Keratinocyte (primary cell): ENCODE measurements at regions not wholly inside any gene's neighbourhood (a gene's known extent, or its start where the extent isn't known, plus 50 kb on each side); places are given as distances from the start of the nearest gene placed in this dataset.

Source experiments
- DNase-seq: peaks from one replicate; pipeline ENCODE4 v3.0.0-alpha.2; 2011; ENCODE audit warnings: low read depth, missing footprints, low spot score
- FAIRE-seq: peaks from 2 replicates; lab custom pipeline; 2011; peaks lifted over from hg19 to GRCh38; lab: Jason Lieb, UNC
- H2AFZ ChIP-seq: 2 replicates; pipeline ENCODE4 v1.6.0; 2012; ENCODE audit warnings: low read length, control low read depth, inconsistent platforms; ENCODE audit not compliant: control insufficient read depth
- H3K27ac ChIP-seq: 2 replicates; pipeline ENCODE4 v1.5.1; 2011; ENCODE audit warnings: low read length; ENCODE audit not compliant: control insufficient read depth, insufficient read depth
- H3K27me3 ChIP-seq: 3 replicates; pipeline ENCODE4 v1.6.0; 2011; ENCODE audit warnings: low read length; ENCODE audit not compliant: control insufficient read depth, insufficient read depth; ENCODE audit errors: extremely low read depth
- H3K36me3 ChIP-seq, 2 experiments: 2 replicates in 1 of 2; 3 replicates in 1 of 2; pipeline ENCODE4 v1.5.1; 2011; ENCODE audit warnings: low read length in 2 of 2, mild to moderate bottlenecking in 1 of 2; ENCODE audit not compliant: control insufficient read depth in 2 of 2, insufficient read depth in 2 of 2; ENCODE audit errors: extremely low read depth in 1 of 2
- H3K4me1 ChIP-seq: 3 replicates; pipeline ENCODE4 v1.5.1; 2011; ENCODE audit warnings: low read length; ENCODE audit not compliant: control insufficient read depth, insufficient read depth; ENCODE audit errors: extremely low read depth
- H3K4me2 ChIP-seq: 3 replicates; pipeline ENCODE4 v1.6.0; 2011; ENCODE audit warnings: low read depth, low read length; ENCODE audit not compliant: control insufficient read depth, insufficient read depth; ENCODE audit errors: extremely low read depth
- H3K4me3 ChIP-seq, 3 experiments: fragments of 200-600 bp in 1 of 3; sonication (generic) in 1 of 3; 2 replicates in 2 of 3; 3 replicates in 1 of 3; pipeline ENCODE4 v1.5.1; 2011 to 2016; ENCODE audit warnings: low read length in 3 of 3, mild to moderate bottlenecking in 3 of 3, control low read depth in 2 of 3, inconsistent platforms in 1 of 3, low read depth in 1 of 3, mixed read lengths in 1 of 3, mixed run types in 1 of 3, moderate library complexity in 1 of 3; ENCODE audit not compliant: control insufficient read depth in 2 of 3, insufficient read depth in 2 of 3; ENCODE audit errors: extremely low read depth in 1 of 3
- H3K79me2 ChIP-seq: 2 replicates; pipeline ENCODE4 v1.6.0; 2012; ENCODE audit warnings: low read length; ENCODE audit not compliant: control insufficient read depth, insufficient read depth
- H3K9ac ChIP-seq: 3 replicates; pipeline ENCODE4 v1.6.0; 2011; ENCODE audit warnings: low read length; ENCODE audit not compliant: control insufficient read depth, insufficient read depth; ENCODE audit errors: extremely low read depth
- H3K9me1 ChIP-seq: 3 replicates; pipeline ENCODE4 v1.6.0; 2011; ENCODE audit warnings: low read length; ENCODE audit not compliant: control insufficient read depth, insufficient read depth; ENCODE audit errors: extremely low read depth
- H3K9me3 ChIP-seq: 2 replicates; pipeline ENCODE4 v1.5.1; 2012; ENCODE audit warnings: low read depth, low read length; ENCODE audit not compliant: control insufficient read depth
- H4K20me1 ChIP-seq: 3 replicates; pipeline ENCODE4 v1.6.0; 2011; ENCODE audit warnings: low read length; ENCODE audit not compliant: control insufficient read depth, insufficient read depth; ENCODE audit errors: extremely low read depth
- EZH2 ChIP-seq: IDR thresholded peaks from one replicate; pipeline ENCODE4 v1.6.1; 2012; ENCODE audit warnings: inconsistent platforms, mild to moderate bottlenecking, low read length, moderate library complexity
- dilution Hi-C: fragments of 300-500 bp; cut with MboI; formaldehyde crosslinking; loops from one replicate; pipeline ENCODE4 v1.7.0; 2020; ENCODE audit warnings: low sequenced_read_pairs; ENCODE audit not compliant: extremely low pct_ligation_motif_present
- TF ChIP-seq, protein P1 (sequence below), 3 experiments: IDR thresholded peaks in 1 of 3; conservative IDR thresholded peaks in 1 of 3; optimal IDR thresholded peaks in 1 of 3; 2 replicates in 2 of 3; 3 replicates in 1 of 3; pipeline versions ENCODE3 to v1.5.1; 2011; ENCODE audit warnings: low read length in 3 of 3, mild to moderate bottlenecking in 3 of 3, moderate library complexity in 2 of 3, control low read depth in 1 of 3, inconsistent platforms in 1 of 3; ENCODE audit not compliant: insufficient read depth in 2 of 3; ENCODE audit errors: extremely low read depth in 1 of 3

DNA sequence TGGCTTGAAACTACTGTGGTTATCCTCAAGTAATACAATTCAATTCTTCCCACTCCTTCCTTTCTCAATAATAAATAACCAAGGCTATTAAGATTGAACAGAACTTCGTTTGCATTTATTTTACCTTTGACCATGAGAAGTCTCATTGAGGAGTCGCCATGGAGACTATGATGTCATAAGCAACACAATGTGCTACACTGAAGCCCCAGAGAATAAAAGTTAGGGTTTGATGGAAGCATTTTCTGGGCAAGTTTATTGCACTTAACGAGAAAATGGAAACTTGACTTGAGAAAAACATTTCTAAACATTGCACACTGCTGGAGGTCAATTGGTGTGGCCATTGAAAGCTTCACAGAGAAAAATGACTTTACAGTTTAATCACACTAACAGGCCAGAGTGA lies 121.5 kb downstream of the FAM76B start:
- no peaks in the 10 kb centered on the region for H3K9me1 ChIP-seq
- no peak overlapping the region for H3K4me2 ChIP-seq
- H3K4me1 ChIP-seq: no peaks in the 10 kb centered on the region
- H3K4me3 ChIP-seq: no peak overlapping the region
- no peaks in the 10 kb centered on the region for H3K79me2 ChIP-seq
- no peaks in the 10 kb centered on the region for H4K20me1 ChIP-seq
- no peak overlapping the region for H3K9ac ChIP-seq
- H2AFZ ChIP-seq: no peak overlapping the region
- no peak for DNase-seq
- no peak overlapping the region for H3K27ac ChIP-seq
- dilution Hi-C loops: no loop called here
- H3K9me3 ChIP-seq: no peaks in the 10 kb centered on the region
- H3K27me3 ChIP-seq: no peaks in the 10 kb centered on the region
- no peak for TF ChIP-seq EZH2
- TF ChIP-seq, protein P1, sequence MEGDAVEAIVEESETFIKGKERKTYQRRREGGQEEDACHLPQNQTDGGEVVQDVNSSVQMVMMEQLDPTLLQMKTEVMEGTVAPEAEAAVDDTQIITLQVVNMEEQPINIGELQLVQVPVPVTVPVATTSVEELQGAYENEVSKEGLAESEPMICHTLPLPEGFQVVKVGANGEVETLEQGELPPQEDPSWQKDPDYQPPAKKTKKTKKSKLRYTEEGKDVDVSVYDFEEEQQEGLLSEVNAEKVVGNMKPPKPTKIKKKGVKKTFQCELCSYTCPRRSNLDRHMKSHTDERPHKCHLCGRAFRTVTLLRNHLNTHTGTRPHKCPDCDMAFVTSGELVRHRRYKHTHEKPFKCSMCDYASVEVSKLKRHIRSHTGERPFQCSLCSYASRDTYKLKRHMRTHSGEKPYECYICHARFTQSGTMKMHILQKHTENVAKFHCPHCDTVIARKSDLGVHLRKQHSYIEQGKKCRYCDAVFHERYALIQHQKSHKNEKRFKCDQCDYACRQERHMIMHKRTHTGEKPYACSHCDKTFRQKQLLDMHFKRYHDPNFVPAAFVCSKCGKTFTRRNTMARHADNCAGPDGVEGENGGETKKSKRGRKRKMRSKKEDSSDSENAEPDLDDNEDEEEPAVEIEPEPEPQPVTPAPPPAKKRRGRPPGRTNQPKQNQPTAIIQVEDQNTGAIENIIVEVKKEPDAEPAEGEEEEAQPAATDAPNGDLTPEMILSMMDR (optimal IDR thresholded peaks at IDR 0.05 in 1 of 3, IDR thresholded peaks at IDR 0.05 in 1 of 3, conservative IDR thresholded peaks at IDR 0.05 in 1 of 3; ENCODE audit: extremely low read depth in 1 of 3, insufficient read depth in 2 of 3, low read length in 3 of 3): no peak
- no peak for FAIRE-seq
- H3K36me3 ChIP-seq: no peaks in the 10 kb centered on the region

DNA sequence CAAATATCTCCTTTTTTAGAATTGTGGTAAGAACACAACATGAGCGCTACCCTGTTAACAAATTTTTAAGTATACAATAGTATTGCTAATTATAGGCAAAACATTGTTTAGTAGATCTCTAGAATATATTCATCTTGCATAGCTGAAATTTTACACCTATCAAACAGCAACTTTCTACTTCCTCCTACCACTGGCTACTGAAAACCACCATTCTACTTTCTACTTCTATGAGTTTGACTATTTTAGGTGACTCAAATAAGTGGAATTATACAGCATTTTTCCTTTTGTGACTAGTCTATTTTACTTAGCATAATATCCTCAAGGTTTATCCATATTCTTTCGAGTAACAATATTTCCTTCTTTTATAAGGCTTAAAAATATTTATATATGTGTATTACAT lies 128.4 kb downstream of the FAM76B start:
- dilution Hi-C loops: no loop called here
- FAIRE-seq (no peak), DNase-seq (no peak)

More for the DNA sequence above, 128.4 kb downstream of the FAM76B start:
- Histone ChIP-seq H3K9me3 (no peaks in the 10 kb centered on the region), H3K27me3 (no peaks in the 10 kb centered on the region), H3K36me3 (no peaks in the 10 kb centered on the region), H3K4me3 (no peak overlapping the region), H3K9ac (no peak overlapping the region), H3K4me1 (no peaks in the 10 kb centered on the region), H4K20me1 (no peaks in the 10 kb centered on the region), H3K79me2 (no peaks in the 10 kb centered on the region), H2AFZ (no peak overlapping the region), H3K4me2 (no peak overlapping the region), H3K9me1 (no peaks in the 10 kb centered on the region), H3K27ac (no peak overlapping the region)
- TF ChIP-seq, protein P1 (optimal IDR thresholded peaks at IDR 0.05 in 1 of 3, IDR thresholded peaks at IDR 0.05 in 1 of 3, conservative IDR thresholded peaks at IDR 0.05 in 1 of 3; ENCODE audit: extremely low read depth in 1 of 3, insufficient read depth in 2 of 3, low read length in 3 of 3): no peak
- no peak for TF ChIP-seq EZH2
